Hepatocyte (in vitro differentiated cells): ENCODE measurements at regions not wholly inside any gene's neighbourhood (a gene's known extent, or its start where the extent isn't known, plus 50 kb on each side); places are given as distances from the start of the nearest gene placed in this dataset.

Source experiments
- CTCF ChIP-seq: fragments of 200-600 bp; sonication (generic); IDR thresholded peaks from 2 replicates; pipeline ENCODE4 v1.5.1; 2016; ENCODE audit warnings: antibody characterized with exemption, mild to moderate bottlenecking; ENCODE audit not compliant: poor library complexity
- EZH2 ChIP-seq: fragments of 200-600 bp; sonication (generic); IDR thresholded peaks from 2 replicates; pipeline ENCODE4 v1.6.1; 2016; ENCODE audit warnings: antibody characterized with exemption, mild to moderate bottlenecking, borderline replicate concordance
- EZH2phosphoT487 ChIP-seq: fragments of 200-600 bp; sonication (generic); IDR thresholded peaks from one replicate; pipeline ENCODE4 v1.6.1; 2018; ENCODE audit warnings: antibody characterized with exemption, mild to moderate bottlenecking, low read depth, moderate library complexity; ENCODE audit not compliant: unreplicated experiment, severe bottlenecking

- no peak for TF ChIP-seq CTCF
- TF ChIP-seq EZH2phosphoT487: no peak
- no peak for TF ChIP-seq EZH2
Observed at GRCh38 chr13:76683854-76684253, 202.4 kb downstream of the KCTD12 start.
